ENCODE measurements at regions not wholly inside any gene's neighbourhood (a gene's known extent, or its start where the extent isn't known, plus 50 kb on each side); places are given as distances from the start of the nearest gene placed in this dataset.

DNA sequence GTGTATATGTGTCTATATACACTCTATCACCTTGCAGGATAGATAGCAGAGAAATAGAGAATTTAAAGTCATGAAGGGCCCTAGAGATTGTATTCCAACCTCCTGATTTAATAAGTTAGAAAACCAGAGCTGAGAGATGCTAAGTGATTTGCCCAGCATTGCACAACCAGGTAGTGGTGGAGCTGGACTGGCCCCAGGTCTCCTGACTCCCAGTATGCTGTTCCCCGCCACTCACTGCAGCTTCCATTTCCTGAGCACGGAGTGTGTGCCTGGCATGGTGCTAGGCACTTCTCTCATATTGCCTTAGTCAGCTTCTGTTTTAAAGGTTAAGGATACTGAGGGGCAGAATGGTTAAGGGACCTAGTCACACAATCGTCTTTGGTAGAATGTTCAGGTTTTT lies 129.4 kb upstream of the KLHL25 start:
- TF ChIP-seq TCF12 (IDR thresholded peaks at IDR 0.05) (no peak), JUND (IDR thresholded peaks at IDR 0.05) (no peak), RAD21 (IDR thresholded peaks at IDR 0.05; ENCODE audit: low read length) (no peak), GATA2 (CRISPR knock-in tag; IDR thresholded peaks at IDR 0.05) (no peak), SIN3A (IDR thresholded peaks at IDR 0.05; ENCODE audit: borderline replicate concordance, low read depth, low read length) (no peak), TAF1 (IDR thresholded peaks at IDR 0.05; ENCODE audit: borderline replicate concordance, low read depth, low read length) (no peak), YY1 (IDR thresholded peaks at IDR 0.05; ENCODE audit: low read depth) (no peak), EZH2phosphoT487 (IDR thresholded peaks at IDR 0.05; ENCODE audit: borderline replicate concordance, low read depth) (no peak), FOXJ3 (CRISPR knock-in tag; IDR thresholded peaks at IDR 0.05) (no peak), TEAD4 (IDR thresholded peaks at IDR 0.05; ENCODE audit: borderline replicate concordance, insufficient read depth) (no peak), RFX5 (IDR thresholded peaks at IDR 0.05; ENCODE audit: low read length) (no peak), MEF2A (IDR thresholded peaks at IDR 0.05; ENCODE audit: borderline replicate concordance, low read depth) (no peak), RXRA (IDR thresholded peaks at IDR 0.05; ENCODE audit: borderline replicate concordance, low read depth) (no peak), EP300 (IDR thresholded peaks at IDR 0.05; ENCODE audit: borderline replicate concordance in 1 of 2, low read depth in 1 of 2, low read length in 1 of 2) (no peak)
- TF ChIP-seq, protein P1, sequence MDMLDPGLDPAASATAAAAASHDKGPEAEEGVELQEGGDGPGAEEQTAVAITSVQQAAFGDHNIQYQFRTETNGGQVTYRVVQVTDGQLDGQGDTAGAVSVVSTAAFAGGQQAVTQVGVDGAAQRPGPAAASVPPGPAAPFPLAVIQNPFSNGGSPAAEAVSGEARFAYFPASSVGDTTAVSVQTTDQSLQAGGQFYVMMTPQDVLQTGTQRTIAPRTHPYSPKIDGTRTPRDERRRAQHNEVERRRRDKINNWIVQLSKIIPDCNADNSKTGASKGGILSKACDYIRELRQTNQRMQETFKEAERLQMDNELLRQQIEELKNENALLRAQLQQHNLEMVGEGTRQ (IDR thresholded peaks at IDR 0.05; ENCODE audit: borderline replicate concordance, low read depth, low read length): no peak
- TF ChIP-seq, protein P2, sequence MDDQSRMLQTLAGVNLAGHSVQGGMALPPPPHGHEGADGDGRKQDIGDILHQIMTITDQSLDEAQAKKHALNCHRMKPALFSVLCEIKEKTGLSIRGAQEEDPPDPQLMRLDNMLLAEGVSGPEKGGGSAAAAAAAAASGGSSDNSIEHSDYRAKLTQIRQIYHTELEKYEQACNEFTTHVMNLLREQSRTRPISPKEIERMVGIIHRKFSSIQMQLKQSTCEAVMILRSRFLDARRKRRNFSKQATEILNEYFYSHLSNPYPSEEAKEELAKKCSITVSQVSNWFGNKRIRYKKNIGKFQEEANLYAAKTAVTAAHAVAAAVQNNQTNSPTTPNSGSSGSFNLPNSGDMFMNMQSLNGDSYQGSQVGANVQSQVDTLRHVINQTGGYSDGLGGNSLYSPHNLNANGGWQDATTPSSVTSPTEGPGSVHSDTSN (IDR thresholded peaks at IDR 0.05): no peak
- TF ChIP-seq, protein P3, sequence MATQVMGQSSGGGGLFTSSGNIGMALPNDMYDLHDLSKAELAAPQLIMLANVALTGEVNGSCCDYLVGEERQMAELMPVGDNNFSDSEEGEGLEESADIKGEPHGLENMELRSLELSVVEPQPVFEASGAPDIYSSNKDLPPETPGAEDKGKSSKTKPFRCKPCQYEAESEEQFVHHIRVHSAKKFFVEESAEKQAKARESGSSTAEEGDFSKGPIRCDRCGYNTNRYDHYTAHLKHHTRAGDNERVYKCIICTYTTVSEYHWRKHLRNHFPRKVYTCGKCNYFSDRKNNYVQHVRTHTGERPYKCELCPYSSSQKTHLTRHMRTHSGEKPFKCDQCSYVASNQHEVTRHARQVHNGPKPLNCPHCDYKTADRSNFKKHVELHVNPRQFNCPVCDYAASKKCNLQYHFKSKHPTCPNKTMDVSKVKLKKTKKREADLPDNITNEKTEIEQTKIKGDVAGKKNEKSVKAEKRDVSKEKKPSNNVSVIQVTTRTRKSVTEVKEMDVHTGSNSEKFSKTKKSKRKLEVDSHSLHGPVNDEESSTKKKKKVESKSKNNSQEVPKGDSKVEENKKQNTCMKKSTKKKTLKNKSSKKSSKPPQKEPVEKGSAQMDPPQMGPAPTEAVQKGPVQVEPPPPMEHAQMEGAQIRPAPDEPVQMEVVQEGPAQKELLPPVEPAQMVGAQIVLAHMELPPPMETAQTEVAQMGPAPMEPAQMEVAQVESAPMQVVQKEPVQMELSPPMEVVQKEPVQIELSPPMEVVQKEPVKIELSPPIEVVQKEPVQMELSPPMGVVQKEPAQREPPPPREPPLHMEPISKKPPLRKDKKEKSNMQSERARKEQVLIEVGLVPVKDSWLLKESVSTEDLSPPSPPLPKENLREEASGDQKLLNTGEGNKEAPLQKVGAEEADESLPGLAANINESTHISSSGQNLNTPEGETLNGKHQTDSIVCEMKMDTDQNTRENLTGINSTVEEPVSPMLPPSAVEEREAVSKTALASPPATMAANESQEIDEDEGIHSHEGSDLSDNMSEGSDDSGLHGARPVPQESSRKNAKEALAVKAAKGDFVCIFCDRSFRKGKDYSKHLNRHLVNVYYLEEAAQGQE (IDR thresholded peaks at IDR 0.05; ENCODE audit: low read depth, low read length): no peak
- TF ChIP-seq, protein P4, sequence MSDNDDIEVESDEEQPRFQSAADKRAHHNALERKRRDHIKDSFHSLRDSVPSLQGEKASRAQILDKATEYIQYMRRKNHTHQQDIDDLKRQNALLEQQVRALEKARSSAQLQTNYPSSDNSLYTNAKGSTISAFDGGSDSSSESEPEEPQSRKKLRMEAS (IDR thresholded peaks at IDR 0.05; ENCODE audit: low read depth): no peak
- TF ChIP-seq, protein P5, sequence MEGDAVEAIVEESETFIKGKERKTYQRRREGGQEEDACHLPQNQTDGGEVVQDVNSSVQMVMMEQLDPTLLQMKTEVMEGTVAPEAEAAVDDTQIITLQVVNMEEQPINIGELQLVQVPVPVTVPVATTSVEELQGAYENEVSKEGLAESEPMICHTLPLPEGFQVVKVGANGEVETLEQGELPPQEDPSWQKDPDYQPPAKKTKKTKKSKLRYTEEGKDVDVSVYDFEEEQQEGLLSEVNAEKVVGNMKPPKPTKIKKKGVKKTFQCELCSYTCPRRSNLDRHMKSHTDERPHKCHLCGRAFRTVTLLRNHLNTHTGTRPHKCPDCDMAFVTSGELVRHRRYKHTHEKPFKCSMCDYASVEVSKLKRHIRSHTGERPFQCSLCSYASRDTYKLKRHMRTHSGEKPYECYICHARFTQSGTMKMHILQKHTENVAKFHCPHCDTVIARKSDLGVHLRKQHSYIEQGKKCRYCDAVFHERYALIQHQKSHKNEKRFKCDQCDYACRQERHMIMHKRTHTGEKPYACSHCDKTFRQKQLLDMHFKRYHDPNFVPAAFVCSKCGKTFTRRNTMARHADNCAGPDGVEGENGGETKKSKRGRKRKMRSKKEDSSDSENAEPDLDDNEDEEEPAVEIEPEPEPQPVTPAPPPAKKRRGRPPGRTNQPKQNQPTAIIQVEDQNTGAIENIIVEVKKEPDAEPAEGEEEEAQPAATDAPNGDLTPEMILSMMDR (IDR thresholded peaks at IDR 0.05): no peak
- 33% methylated on average over 3 of the region's 3 CpGs for WGBS (ENCODE audit: low lambda C conversion rate)
- Histone ChIP-seq H3K9me2 (no peaks in the 10 kb centered on the region), H3K27ac (ENCODE audit: low read depth in 2 of 2, low read length in 1 of 2) (no peak overlapping the region), H3F3A (replicated peaks; ENCODE audit: insufficient read depth) (no peaks in the 10 kb centered on the region), H3K4me2 (no peak overlapping the region), H4K20me1 (ENCODE audit: insufficient read depth) (no peaks in the 10 kb centered on the region), H3K4me3 (ENCODE audit: low read depth in 2 of 2, low read length in 1 of 2) (no peak overlapping the region), H3K79me2 (ENCODE audit: insufficient read depth) (no peaks in the 10 kb centered on the region), H3K9ac (no peak overlapping the region), H3K36me3 (replicated peaks in 1 of 2; ENCODE audit: control insufficient read depth in 1 of 2, insufficient read depth in 2 of 2, low read length in 1 of 2) (no peaks in the 10 kb centered on the region), H3K9me3 (no peaks in the 10 kb centered on the region), H3K4me1 (ENCODE audit: control insufficient read depth in 1 of 2, insufficient read depth in 2 of 2, low read depth in 1 of 2, low read length in 1 of 2) (no peaks in the 10 kb centered on the region), H2AFZ (ENCODE audit: low read depth) (no peak overlapping the region), H3K27me3 (ENCODE audit: insufficient read depth) (no peaks in the 10 kb centered on the region)
- DNase-seq: no peak
- ChIA-PET CTCF (interaction anchor here (0.9 kb wide), 1 partner anchor 10 kb away, joined by 3 read pairs; no protein-coding TSS in a partner anchor), POLR2A (no interaction called here)

Measured in SK-N-SH (cell line).